ENCODE measurements at regions not wholly inside any gene's neighbourhood (a gene's known extent, or its start where the extent isn't known, plus 50 kb on each side); places are given as distances from the start of the nearest gene placed in this dataset.
"Not testable (repeated sequence)": the region's sequence is repeated elsewhere in the genome, so short reads cannot be mapped to it uniquely, and the experiment has no call there.

DNA sequence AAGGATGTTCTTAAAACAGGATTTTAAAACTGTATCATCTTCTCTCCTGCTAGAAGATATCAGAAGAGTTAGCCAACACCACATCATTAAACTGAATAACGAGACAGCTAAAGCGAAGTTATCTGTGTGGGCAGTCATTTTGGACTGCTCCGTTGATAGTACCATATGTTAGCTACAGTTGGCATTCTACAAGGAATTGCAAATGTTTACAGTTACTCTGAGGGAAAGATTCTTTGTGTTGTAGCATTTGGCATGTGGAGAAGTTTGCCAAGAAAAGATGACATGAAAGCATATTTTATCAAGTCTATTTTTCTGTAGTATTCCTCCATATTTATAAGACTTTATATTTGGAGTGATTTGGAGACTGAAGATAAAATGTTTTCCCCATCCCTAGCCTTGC lies 464.4 kb upstream of the POM121L12 start:
- DNase-seq = no peak

DNA sequence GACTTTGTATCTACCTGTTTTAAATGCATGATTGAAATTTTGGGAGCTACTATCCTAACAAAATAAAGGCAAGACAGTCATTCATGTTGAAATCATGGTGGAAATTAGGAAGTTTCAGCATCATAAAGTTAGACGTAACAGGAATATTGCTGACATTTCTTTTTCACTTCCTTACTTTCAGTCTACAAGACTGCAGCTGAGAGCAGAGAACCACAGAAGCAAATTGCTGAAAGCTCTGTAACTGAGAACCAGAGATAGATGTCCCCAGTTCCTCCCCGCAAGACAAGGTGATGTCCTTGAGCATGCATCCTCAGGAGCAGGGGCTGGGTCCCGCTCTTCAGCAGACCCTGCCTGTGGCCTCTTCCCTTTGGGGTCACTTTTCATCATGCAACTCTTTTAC lies 466.3 kb upstream of the POM121L12 start:
- no peak for DNase-seq

DNA sequence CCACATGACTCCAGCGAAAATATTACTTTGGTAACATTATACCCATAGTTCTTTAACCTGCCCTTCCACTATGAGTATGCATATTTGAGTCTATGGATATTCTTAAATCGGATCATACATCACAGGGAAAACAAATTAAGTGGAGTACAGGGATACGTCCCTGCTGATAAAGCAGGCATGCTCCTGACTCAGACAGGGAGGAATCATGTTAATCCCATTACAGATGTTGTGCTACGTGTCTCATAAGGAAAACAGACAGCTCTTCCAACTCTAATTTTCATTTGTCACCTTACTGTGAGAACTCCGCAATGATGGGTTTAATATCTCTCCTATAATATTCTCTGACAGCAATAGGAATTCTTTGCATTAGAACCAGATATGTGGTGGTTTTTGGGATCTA lies 469.5 kb upstream of the POM121L12 start:
- no peak for DNase-seq

DNA sequence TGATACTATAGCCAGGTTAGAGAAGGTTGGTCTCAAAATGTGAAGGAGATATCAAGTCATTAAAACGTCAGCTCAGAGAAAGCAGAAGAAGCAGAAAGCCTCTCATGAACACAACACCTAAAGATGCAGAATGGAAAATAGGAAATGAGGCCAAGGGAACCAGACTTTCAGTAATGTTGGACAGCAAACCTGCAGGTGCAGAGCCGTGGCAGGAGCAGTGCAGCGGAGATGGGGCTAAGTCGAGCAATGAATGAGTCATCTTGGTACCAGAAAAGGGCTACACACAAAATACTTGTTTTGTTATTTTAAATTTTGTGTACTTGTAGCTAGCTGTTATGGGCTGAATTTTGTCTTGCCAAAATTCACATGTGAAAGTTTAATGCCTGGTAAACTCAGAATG lies 479.6 kb upstream of the POM121L12 start:
- DNase-seq = no peak

DNA sequence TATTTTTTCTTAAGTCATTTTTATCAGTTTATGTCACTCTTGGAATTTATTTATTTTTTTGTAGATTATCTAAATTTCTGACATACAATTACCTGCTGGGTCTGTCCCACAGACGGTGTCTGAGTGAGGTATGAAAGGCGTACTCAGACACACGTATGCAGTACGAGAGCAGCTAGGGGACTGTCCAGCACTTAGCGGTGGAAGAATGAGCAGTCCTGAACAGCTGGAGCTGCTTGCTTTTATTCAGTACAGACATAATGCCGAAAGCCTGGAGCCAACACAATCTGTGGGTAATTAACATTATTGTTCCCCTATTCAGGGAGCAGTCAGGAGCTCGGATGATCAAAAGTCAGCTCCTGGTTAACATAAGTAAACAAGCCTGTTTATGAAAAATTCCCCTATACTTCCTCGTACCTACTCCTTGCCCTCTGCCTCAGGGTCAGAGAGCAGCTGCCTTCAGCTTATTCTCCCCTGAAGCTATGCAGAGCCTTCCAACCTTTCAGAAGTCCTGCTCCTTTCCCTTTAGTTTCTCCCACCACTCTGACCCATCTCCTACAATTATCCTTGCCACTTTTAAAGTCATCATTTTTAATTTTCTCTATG lies 488.0 kb upstream of the POM121L12 start:
- no peak for DNase-seq

DNA sequence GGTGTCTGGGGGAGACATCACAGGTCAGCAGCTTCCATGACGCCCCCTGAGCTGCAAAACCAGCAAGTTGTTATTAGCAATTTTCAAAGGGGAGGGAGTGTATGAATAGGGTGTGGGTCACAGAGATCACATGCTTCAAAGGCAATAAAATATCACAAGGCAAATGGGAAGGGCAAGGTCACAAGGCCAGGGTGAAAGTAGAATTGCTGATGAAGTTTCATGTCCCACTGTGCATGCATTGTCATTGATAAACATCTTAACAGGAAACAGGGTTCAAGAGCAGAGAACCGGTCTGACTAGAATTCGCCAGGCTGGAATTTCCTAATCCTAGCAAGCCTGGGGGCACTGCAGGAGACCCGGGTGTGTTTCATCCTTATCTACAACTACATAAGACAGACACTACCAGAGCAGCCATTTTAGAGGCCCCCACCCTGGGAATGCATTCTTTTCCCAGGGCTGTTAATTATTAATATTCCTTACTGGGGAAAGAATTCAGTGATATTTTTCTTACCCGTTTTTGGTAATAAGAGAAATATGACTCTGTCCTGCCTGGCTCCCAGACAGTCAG lies 494.2 kb upstream of the POM121L12 start:
- not testable (repeated sequence) for DNase-seq

DNA sequence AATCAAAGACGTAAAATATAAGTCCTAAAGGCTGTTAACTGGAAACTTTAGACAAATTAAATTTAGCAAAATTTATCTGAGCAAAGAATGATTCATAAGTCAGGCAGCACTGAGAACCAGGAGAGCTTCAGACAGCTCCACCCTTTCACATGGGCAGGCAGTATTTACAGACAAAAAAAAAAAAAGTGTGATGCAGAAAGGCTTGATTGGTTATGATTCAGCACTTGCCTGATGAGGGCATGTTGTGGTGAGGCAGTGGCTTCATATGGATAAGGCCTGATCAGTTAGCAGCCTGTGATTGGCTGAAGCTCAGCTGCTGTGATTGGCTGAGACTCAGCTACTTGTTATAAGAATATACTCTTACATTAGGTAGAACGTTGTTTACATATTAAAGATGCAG lies 495.4 kb upstream of the POM121L12 start:
- DNase-seq = no peak

DNA sequence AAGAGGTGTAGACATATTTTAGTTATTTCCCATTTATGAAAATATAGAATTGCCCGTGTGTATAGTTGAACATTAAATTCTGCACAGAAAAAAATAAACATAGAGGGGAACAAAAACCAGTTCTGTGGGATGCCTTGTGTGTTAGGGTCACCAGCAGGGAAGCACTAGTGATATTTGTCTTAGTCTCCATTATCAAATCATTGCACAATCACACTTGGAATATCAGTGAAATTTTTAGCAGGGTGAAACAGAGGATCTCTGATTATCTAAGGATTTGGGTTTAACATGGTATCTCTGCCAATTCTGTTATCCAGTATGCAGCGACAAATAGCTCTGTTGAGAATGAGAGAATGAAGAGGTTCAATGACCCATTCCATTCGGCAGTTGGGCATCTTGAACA lies 496.0 kb upstream of the POM121L12 start:
- no peak for DNase-seq

DNA sequence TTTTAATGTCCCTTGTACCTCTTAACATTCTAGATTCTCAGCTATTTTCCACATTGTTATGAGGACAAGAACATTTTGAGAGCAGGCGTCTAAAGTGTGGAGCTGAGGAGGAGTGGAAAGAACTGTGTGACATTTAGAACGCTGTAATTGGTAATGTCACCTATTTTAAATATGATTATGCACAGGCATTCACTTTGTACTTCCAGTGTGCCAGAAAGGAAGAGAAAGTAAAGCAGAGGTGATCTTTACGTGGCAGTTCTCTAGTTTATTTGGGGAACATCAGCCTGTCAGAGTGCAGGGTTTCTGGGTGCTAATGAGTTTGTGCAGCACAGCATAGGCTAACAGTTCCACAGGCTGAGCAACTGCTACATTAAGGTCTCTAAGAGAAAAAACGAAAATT lies 498.4 kb upstream of the POM121L12 start:
- DNase-seq = no peak

DNA sequence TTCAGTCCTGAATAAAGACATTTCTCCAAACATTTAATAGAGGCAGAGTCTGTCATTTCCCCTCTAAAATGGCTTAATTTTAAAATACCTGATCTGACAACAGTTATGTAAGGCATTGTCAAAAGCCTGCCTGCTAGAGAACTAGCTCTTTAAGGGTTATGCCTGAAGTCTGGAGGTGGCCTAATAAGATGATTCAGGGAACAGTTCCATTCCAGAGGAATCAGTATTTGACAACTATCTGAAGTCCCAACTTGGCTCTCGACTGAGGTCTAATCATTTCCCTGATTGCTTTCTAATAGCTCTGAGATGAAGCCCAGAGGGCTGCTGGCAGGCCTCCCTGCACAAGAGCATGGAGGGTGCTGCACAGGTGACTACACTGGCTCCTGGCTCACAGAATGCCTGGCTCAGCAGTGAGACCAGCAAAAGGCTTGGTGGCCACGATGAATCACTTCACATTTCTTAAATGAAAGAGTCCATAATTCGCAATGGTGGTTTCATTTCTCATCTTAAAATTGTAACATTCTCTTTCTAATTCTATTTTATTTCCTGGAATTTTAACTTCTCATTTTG lies 509.6 kb upstream of the POM121L12 start:
- DNase-seq = no peak

DNA sequence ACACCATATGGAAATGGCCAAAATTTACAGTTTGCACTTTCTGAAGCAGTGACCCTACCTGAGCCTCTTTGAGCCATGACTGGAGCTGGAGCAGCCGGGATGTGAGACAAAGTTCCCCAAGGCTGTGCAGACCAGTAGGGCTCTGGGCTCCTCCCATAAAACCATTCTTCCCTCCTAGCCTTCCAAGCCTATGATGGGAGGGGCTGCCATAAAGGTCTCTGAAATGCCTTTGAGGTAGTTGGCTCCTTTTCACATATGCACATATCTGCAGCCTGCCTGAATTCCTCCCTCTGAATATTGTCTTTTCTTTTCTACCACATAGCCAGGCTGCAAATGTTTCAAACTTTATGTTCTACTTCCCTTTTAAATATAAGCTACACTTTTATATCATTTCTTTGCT lies 516.6 kb upstream of the POM121L12 start:
- no peak for DNase-seq

DNA sequence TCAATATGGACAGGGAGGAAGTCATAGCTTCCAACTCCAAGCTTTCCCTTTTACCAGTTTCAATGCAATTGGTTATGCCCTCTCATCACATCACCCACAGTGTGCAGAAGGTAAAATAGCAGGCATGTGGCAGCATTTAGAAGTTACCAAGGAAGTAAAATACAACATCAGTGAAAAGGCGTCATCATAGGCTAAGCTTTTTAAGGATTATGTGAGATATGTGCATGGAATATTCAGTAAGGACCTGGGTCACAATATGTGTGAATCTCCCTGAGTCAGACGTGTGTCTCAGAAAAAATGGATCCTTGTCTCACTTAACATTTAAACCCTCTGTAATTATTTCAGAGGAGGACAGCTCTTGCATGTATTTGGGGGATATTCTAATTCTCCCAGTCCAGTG lies 522.8 kb upstream of the POM121L12 start:
- no peak for DNase-seq

DNA sequence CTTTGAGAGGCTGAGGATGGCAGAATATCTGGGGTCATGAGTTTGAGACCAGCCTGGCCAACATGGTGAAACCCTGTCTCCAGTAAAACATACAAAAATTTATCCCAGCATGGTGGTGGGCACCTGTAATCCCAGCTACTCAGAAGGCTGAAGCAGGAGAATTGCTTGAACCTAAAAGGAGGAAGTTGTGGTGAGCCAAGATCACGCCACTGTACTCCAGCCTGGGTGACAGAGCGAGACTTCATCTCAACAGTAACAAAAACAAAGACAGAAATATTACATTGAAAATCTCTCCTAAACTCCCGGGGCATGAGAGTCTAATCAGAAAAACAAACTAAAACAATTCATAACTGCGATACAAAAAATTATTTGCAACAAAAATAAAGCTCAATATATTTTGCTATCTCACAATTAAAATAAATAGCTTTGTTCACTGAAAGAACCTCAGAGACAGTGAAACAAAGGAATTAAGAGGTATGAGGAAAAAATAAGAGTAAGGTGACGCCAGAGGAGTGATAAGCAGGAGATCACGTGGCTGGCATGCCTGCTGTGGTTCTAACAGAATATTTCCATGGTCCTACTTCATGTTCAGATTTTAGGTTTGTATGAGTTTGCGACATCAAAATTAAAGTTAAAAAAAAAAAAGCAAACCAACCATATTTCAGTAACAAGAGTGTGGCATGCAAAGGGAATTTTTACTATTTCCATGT lies 527.7 kb upstream of the POM121L12 start:
- no peak for DNase-seq

DNA sequence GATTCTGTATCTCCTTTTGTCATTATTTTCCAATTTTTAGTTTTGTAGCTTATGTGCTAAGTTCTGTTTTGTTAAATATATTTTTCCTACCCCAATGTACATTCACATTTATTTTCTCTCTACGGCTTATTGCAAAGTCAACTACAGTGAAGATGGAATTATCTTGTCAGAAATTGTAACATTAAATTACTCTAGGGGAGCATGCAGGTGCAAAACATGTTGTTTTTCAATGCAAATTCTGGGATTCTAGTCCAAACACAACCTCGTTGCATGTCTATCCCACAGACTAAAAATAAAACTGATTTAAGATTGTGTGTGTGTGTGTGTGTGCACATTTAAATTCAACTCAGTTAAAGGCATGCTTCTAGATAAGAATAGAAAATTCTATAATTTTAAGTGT lies 529.1 kb upstream of the POM121L12 start:
- no peak for DNase-seq

DNA sequence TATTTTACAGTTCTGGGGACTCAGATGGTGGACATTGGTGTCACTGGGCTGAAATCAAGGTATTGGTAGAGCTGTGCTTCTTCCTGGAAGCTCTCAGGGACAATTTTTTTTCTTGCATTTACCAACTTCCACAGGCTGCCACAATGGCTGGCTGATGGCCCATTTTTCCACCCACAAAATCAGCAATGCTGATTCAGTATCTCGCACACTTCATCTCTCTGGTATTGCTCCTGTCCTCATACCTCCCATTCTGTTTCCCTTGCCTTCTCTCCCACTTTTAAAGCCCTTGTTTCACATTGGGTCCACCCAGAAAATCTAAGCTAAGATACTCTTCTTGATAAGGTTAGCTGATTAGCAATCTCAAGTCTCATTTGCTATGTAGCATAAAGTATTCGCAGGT lies 530.9 kb upstream of the POM121L12 start:
- DNase-seq = no peak

DNA sequence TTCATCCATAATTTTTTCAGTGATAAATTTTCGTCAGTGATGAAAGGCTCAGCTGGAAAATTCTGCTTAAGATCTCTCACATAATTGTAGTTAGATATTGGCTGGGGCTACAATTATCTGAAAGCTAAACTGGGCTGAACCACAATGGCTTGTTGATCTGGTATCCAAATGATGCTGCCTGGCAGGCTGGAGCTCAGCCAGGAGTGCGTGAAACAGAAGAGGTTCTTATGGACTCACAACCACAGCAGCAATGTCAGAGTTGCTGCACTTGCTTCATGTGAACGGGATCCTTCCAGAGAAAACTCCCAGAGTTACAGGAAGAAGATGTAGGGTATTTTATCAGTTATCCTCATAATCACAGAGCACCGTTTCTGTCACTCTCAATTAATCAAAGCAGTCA lies 533.2 kb upstream of the POM121L12 start:
- DNase-seq = no peak

DNA sequence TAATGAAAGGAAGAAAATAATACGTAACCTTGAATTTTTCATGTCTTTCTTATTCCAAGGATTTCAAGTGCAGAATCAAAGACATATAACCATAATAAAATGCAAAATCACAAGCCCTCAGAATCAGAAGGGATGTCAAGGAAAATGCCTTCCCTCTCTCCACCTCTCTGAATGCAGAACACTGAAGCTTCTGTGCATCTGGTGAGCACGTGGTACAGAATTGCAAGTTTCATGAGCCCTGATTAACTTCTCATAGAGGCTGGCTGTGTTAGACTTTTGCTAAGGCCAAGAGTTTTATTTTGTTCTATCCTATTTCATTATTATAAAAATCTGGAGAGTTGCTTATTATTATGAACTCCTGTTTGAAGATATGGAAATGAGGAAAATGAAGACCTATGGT lies 533.7 kb upstream of the POM121L12 start:
- no peak for DNase-seq

DNA sequence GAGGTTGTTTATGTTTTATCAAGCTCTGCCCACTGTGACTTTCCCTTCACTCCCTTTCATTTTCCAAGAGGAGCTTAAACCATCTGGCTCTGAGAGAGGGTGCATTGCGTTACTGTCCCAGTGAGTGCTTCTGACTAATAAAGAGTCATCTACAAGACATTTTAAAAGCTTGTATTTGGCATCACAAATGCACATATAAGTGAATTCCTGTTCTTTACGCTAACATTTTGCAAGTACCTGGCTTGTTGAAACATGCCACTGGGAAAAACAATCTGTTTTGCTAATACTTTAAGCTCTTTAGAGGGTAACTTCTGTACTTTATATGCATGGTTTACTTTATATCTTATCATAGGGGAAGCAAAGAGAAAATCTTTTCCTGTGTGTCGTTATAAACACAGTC lies 534.6 kb upstream of the POM121L12 start:
- no peak for DNase-seq

DNA sequence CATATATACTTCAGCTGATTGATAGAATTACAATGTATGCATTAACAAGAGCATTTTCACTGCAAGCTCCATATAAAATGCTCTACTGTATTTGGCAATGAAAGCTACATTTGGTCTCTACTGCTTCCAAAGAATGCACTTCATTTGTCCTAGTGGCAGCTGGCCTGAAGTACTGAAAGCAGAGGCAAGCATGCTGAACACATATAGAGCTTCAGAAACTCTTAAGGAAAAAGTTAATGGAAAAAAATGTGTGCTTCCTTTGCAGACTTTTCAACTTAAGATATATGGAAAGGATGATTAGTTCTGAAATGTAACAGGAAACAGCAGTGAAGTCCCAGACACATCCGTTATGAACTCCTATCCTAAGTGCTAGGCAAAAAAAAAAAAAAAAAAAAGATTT lies 537.1 kb upstream of the POM121L12 start:
- no peak for DNase-seq

DNA sequence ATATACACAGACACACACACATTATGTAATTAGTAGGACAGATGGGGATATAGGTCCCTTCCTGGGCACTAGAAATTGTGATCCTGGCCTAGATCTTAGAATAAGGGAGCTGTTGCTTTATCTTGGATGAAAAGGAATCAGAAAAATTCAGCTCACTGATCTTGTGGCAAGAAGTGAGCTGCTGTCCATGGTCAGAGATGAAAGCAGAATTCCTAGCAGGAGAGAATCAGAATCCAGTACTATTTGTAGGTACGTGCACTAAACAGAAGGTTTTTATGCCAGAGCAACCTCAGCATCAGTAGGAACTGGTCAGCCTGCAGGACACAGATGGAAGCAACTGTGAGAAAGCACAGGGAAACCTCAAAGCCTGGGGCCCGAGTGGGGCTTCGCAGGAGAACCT lies 549.2 kb upstream of the POM121L12 start:
- DNase-seq = no peak

DNA sequence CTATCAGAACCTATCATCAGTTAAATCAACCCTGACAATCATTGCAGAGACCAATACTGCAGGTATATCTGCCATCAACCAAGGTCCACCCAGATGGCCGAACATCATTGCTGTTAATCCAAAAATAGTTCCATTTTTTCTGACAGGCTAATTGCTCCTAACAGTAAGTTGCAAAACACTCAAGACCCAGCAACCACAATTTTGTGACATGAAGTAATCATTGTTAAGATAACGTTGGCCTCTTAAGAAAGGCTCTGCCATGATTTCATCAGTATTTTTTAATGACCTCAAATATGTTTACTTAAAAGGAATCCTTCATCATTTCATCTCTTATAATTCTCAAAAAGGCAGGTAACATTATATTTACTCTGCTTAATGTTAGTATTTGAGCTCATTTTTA lies 553.4 kb upstream of the POM121L12 start:
- no peak for DNase-seq

DNA sequence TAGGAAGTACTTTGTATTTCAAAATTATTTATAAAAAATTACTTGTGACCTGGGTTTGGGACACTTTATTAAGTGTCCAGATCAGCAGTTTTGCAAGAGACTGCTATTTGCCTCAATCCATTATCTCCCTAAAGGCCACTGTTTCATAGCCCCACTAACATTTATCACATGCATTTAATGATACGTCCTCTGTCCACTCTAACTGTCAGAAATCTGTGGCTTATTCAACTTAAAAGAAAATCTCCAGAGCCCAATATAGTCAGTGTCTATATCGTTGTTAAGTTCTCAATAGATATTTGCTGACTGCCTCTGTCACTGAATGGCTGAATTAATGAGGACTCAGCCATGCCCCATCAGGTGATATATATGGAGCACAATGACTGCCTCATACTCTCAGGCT lies 553.9 kb upstream of the POM121L12 start:
- no peak for DNase-seq

DNA sequence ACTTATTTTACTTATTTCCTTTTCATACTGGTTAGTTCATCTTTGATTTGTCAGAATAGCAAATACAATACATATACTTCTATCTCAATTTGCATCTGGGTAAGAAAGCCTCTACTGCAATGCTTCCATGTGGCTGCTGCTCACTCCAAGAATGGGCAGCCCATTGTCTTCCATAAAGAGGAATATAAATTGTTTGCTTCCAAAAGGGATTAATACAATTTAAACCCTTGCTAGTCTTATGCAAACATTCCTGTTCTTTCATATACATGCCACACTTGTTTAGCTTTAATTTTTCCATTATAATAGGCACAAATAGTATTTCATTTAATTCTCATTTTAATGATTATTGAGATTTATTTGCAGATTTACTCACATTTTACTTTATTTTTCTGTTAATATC lies 555.4 kb upstream of the POM121L12 start:
- DNase-seq = no peak

DNA sequence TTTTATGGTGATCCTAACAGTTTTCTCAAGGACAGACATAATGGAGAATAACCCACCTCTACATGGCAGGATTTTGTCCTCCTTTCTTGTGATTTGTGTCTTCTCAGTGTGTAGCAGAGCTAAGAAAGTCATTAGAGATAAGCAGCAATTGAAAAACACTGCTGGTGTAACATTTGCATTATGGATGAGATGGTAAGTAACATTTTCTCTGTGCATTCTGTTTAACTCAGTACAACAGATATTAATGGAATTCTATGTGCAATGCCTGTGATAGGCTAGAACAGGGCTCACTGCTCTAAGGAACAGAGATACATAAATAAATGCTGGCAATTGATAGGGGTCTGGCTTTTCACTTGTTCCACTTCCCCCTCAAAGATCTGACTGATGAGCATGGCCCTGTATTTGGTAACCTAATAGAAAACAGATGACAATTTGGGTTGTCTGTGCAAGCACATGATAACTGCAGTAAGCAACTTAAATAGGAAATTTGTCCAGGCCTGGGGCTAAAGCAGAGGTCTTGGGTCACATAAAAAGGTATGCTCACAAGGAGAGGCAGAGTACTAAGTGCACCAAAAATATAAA lies 560.3 kb upstream of the POM121L12 start:
- DNase-seq = no peak

All from T-helper 2 cell (primary cell).